ENCODE measurements at regions not wholly inside any gene's neighbourhood (a gene's known extent, or its start where the extent isn't known, plus 50 kb on each side); places are given as distances from the start of the nearest gene placed in this dataset.

- in situ Hi-C loops (cut with HindIII; ENCODE audit: low pct_ligation_motif_present, low sequenced_read_pairs): no loop called here
- H3K4me3 ChIP-seq (ENCODE audit: low read depth, low read length): no peak overlapping the region
- no peak overlapping the region for H3K27ac ChIP-seq
- TF ChIP-seq, protein P1, sequence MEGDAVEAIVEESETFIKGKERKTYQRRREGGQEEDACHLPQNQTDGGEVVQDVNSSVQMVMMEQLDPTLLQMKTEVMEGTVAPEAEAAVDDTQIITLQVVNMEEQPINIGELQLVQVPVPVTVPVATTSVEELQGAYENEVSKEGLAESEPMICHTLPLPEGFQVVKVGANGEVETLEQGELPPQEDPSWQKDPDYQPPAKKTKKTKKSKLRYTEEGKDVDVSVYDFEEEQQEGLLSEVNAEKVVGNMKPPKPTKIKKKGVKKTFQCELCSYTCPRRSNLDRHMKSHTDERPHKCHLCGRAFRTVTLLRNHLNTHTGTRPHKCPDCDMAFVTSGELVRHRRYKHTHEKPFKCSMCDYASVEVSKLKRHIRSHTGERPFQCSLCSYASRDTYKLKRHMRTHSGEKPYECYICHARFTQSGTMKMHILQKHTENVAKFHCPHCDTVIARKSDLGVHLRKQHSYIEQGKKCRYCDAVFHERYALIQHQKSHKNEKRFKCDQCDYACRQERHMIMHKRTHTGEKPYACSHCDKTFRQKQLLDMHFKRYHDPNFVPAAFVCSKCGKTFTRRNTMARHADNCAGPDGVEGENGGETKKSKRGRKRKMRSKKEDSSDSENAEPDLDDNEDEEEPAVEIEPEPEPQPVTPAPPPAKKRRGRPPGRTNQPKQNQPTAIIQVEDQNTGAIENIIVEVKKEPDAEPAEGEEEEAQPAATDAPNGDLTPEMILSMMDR (IDR thresholded peaks at IDR 0.05; ENCODE audit: low read depth, low read length, missing control alignments): no peak
- no peaks in the 10 kb centered on the region for H3K27me3 ChIP-seq (replicated peaks)
- H3K36me3 ChIP-seq (replicated peaks): no peaks in the 10 kb centered on the region
- DNase-seq: no peak
Measured at GRCh38 chr18:10160251-10160650, 246.4 kb downstream of the VAPA start.

DNA sequence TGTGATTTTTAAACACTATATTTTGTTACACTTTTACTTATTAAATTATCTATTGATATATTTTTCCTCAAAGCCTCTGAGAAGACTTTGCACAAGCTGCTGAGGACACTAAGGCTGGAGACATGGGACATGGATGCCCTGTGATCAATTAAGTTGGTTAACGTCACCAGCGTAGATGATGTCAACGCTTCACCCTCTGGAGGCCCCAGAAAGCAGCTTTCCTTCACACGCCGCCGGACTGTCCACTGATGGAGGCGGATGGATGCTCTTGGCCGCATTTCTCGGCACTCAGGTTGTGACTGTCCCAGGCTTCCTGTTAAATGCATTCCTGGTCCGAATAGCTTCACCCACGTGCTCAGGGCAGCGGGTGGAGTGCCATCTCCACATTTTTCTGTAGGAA lies 247.5 kb downstream of the VAPA start:
- H3K4me3 ChIP-seq (ENCODE audit: low read depth, low read length): no peak overlapping the region
- in situ Hi-C loops (cut with HindIII; ENCODE audit: low pct_ligation_motif_present, low sequenced_read_pairs): no loop called here
- H3K27me3 ChIP-seq (replicated peaks): no peaks in the 10 kb centered on the region
- DNase-seq: no peak
- TF ChIP-seq, protein P1 (IDR thresholded peaks at IDR 0.05; ENCODE audit: low read depth, low read length, missing control alignments): no peak
- H3K36me3 ChIP-seq (replicated peaks): no peaks in the 10 kb centered on the region
- no peak overlapping the region for H3K27ac ChIP-seq

GRCh38 chr18:10162340-10162739 lies 248.5 kb downstream of the VAPA start:
- H3K4me3 ChIP-seq (ENCODE audit: low read depth, low read length): no peak overlapping the region
- DNase-seq: no peak
- H3K27me3 ChIP-seq (replicated peaks): no peaks in the 10 kb centered on the region
- H3K27ac ChIP-seq: no peak overlapping the region
- no peaks in the 10 kb centered on the region for H3K36me3 ChIP-seq (replicated peaks)
- in situ Hi-C loops (cut with HindIII; ENCODE audit: low pct_ligation_motif_present, low sequenced_read_pairs): no loop called here
- TF ChIP-seq, protein P1 (IDR thresholded peaks at IDR 0.05; ENCODE audit: low read depth, low read length, missing control alignments): no peak

DNA sequence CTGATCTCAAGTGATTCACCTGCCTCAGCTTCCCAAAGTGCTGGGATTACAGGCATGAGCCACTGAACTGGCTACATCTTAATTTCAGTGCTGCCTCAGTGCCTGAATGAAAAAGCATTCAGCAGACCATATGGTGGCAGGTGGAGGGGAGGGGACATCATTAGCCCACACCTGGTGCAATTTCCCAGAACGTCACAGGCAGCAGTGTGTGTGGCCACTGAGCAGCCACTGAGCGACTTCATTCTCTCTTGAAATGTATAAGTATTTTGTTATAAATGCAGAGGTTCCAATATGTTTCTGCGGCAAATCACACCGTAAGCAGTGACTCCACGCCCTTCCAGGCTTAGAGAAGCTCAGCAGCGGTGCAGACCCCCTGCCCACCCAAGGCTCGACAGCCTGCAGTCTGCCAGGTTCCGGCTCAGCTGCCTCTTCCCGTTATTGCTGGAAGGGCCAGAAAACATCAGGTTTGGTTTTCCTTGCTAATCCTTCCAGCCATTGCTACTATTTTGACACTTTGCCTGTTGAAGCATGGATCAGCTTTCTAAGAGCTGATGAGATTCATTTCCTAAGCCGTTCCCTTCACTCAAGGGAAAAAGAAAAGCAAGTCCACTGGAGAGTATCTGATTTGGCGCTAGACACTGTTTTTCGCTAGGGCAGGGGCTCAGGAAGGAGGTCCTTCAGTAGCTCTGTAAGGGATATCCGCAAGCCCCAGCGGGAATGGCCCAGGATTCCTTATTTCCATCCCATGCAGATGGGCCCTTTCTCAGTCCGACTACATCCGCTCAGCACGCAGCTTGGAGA lies 250.7 kb downstream of the VAPA start:
- Histone ChIP-seq H3K36me3 (replicated peaks) (no peaks in the 10 kb centered on the region), H3K4me3 (ENCODE audit: low read depth, low read length) (no peak overlapping the region), H3K27ac (no peak overlapping the region), H3K27me3 (replicated peaks) (no peaks in the 10 kb centered on the region)
- in situ Hi-C loops (cut with HindIII; ENCODE audit: low pct_ligation_motif_present, low sequenced_read_pairs): no loop called here
- TF ChIP-seq, protein P1 (IDR thresholded peaks at IDR 0.05; ENCODE audit: low read depth, low read length, missing control alignments): no peak
- DNase-seq: no peak

GRCh38 chr18:10166164-10166807 lies 252.5 kb downstream of the VAPA start:
- Histone ChIP-seq H3K27ac (no peak overlapping the region), H3K4me3 (ENCODE audit: low read depth, low read length) (no peak overlapping the region), H3K27me3 (replicated peaks) (no peaks in the 10 kb centered on the region), H3K36me3 (replicated peaks) (no peaks in the 10 kb centered on the region)
- in situ Hi-C loops (cut with HindIII; ENCODE audit: low pct_ligation_motif_present, low sequenced_read_pairs): no loop called here
- TF ChIP-seq, protein P1 (IDR thresholded peaks at IDR 0.05; ENCODE audit: low read depth, low read length, missing control alignments): no peak
- DNase-seq: no peak

Data from brain microvascular endothelial cell (primary cell).